Endometrium (tissue), 2 donors: ENCODE measurements at regions not wholly inside any gene's neighbourhood (a gene's known extent, or its start where the extent isn't known, plus 50 kb on each side); places are given as distances from the start of the nearest gene placed in this dataset.

Source experiments
- FAIRE-seq: peaks from 2 replicates; lab custom pipeline; 2012; peaks lifted over from hg19 to GRCh38; lab: Jason Lieb, UNC
- donor health status: control.
- donor health status: control.

GRCh38 chr1:239997160-239997514, 94.5 kb upstream of the FMN2 start:
- FAIRE-seq: no peak

GRCh38 chr1:239997515-239998311, 94.0 kb upstream of the FMN2 start:
- FAIRE-seq: no peak

- no peak for FAIRE-seq
Observed at GRCh38 chr1:239998312-239998649, 93.4 kb upstream of the FMN2 start.

- FAIRE-seq: no peak
Observed at GRCh38 chr1:239999170-239999569, 92.5 kb upstream of the FMN2 start.

- no peak for FAIRE-seq
Observed at GRCh38 chr1:240000634-240001033, 91.0 kb upstream of the FMN2 start.

GRCh38 chr1:240001177-240001740, 90.4 kb upstream of the FMN2 start:
- FAIRE-seq: no peak

GRCh38 chr1:240004086-240004749, 87.5 kb upstream of the FMN2 start:
- peak; percentile 12 for FAIRE-seq

GRCh38 chr1:240005997-240006650, 85.6 kb upstream of the FMN2 start:
- no peak for FAIRE-seq

GRCh38 chr1:240008298-240008697, 83.4 kb upstream of the FMN2 start:
- FAIRE-seq: no peak

GRCh38 chr1:240014051-240014450, 77.6 kb upstream of the FMN2 start:
- FAIRE-seq: no peak

- no peak for FAIRE-seq
Observed at GRCh38 chr1:240018617-240019016, 73.1 kb upstream of the FMN2 start.

GRCh38 chr1:240019524-240019923, 72.2 kb upstream of the FMN2 start:
- FAIRE-seq: no peak

- no peak for FAIRE-seq
Observed at GRCh38 chr1:240020871-240021270, 70.8 kb upstream of the FMN2 start.

GRCh38 chr1:240021709-240022108, 70.0 kb upstream of the FMN2 start:
- FAIRE-seq: no peak

- FAIRE-seq: peak; percentile 88
Observed at GRCh38 chr1:240027059-240027462, 64.6 kb upstream of the FMN2 start.

GRCh38 chr1:240029418-240029817, 62.3 kb upstream of the FMN2 start:
- peak; percentile 77 for FAIRE-seq

GRCh38 chr1:240030236-240030635, 61.4 kb upstream of the FMN2 start:
- peak; percentile 70 for FAIRE-seq

GRCh38 chr1:240031009-240031408, 60.7 kb upstream of the FMN2 start:
- no peak for FAIRE-seq

GRCh38 chr1:240031414-240031813, 60.3 kb upstream of the FMN2 start:
- FAIRE-seq: no peak

- FAIRE-seq: no peak
Observed at GRCh38 chr1:240033406-240033805, 58.3 kb upstream of the FMN2 start.

GRCh38 chr1:240036526-240036925, 55.2 kb upstream of the FMN2 start:
- FAIRE-seq: no peak
